Stomach (tissue), 4 donors: ENCODE measurements at regions not wholly inside any gene's neighbourhood (a gene's known extent, or its start where the extent isn't known, plus 50 kb on each side); places are given as distances from the start of the nearest gene placed in this dataset.

Experiments
- CTCF ChIP-seq, 7 experiments: fragments of 450-650 bp in 4 of 7; fragments of 200-600 bp in 3 of 7; sonication (generic) in 3 of 7; IDR thresholded peaks; one replicate each; pipeline ENCODE4 v1.5.1; 2016 to 2019; ENCODE audit warnings: antibody characterized with exemption in 7 of 7, control low read depth in 2 of 7, mild to moderate bottlenecking in 1 of 7
- POLR2A ChIP-seq, 4 donors: fragments of 450-650 bp; IDR thresholded peaks; one replicate each; pipeline ENCODE4 v1.6.1; 2016; ENCODE audit warnings: antibody characterized with exemption in 4 of 4, control low read depth in 2 of 4, mild to moderate bottlenecking in 1 of 4, moderate library complexity in 1 of 4

GRCh38 chr10:117936141-117936540 lies 110.6 kb downstream of the RAB11FIP2 start:
- no peak for TF ChIP-seq CTCF (IDR thresholded peaks at IDR 0.05)
- no peak for TF ChIP-seq POLR2A (IDR thresholded peaks at IDR 0.05)
